HepG2 (cell line): ENCODE measurements at regions not wholly inside any gene's neighbourhood (a gene's known extent, or its start where the extent isn't known, plus 50 kb on each side); places are given as distances from the start of the nearest gene placed in this dataset.

Experiments
- ATAC-seq: fragments of 200-7000 bp; cut with Tn5 transposase; 3 replicates; pipeline ENCODE4 v1.9.1; 2020; ENCODE audit warnings: mild to moderate bottlenecking, moderate library complexity
- BruUV-seq: library from RNA; stranded (reverse); fragments of 400-500 nt; replicated peaks from 2 replicates; lab custom pipeline; 2021; lab: Mats Ljungman, UMichigan
- CTCF ChIA-PET: fragments of 300-600 bp; formaldehyde crosslinking; extraction: SDS; loops from one replicate; lab custom pipeline; 2021; ENCODE audit warnings: low total read pairs, inconsistent platforms, low intra/inter-chr PET ratio; lab: Yijun Ruan, JAX
- POLR2A ChIA-PET: fragments of 350-600 bp; sonication (Branson Sonifier 250); formaldehyde crosslinking; loops from one replicate; lab custom pipeline; 2020; ENCODE audit warnings: antibody characterized with exemption, inconsistent platforms; lab: Yijun Ruan, JAX
- DNase-seq: peaks from one replicate; pipeline ENCODE4 v3.0.0-alpha.2; 2015; ENCODE audit warnings: low spot score
- FAIRE-seq: peaks from 3 replicates; lab custom pipeline; 2011; peaks lifted over from hg19 to GRCh38; lab: Jason Lieb, UNC
- H2AFZ ChIP-seq: one replicate; pipeline ENCODE4 v1.6.1; 2011; ENCODE audit warnings: low read length, inconsistent platforms
- H3K27ac ChIP-seq: fragments of 300-600 bp; 3 replicates; pipeline ENCODE4 v1.8.0; 2011; ENCODE audit warnings: mixed run types, mild to moderate bottlenecking, mixed read lengths, low read length, inconsistent platforms; ENCODE audit not compliant: insufficient read depth; ENCODE audit errors: extremely low read length
- H3K27me3 ChIP-seq, 2 experiments: fragments of 200-600 bp in 1 of 2; 2 replicates in 1 of 2; 3 replicates in 1 of 2; pipeline versions ENCODE4 v1.6.0 to v1.8.0; 2011; ENCODE audit warnings: low read length in 2 of 2, mild to moderate bottlenecking in 2 of 2, moderate library complexity in 2 of 2, inconsistent platforms in 1 of 2; ENCODE audit not compliant: insufficient read depth in 2 of 2, control insufficient read depth in 1 of 2
- H3K36me3 ChIP-seq, 2 experiments: fragments of 200-600 bp in 1 of 2; replicated peaks in 1 of 2; 2 replicates in 1 of 2; 3 replicates in 1 of 2; pipeline versions ENCODE4 v1.5.1 to v1.8.0; 2011; ENCODE audit warnings: low read length in 2 of 2, inconsistent platforms in 1 of 2; ENCODE audit not compliant: insufficient read depth in 2 of 2, control insufficient read depth in 1 of 2
- H3K4me1 ChIP-seq: 2 replicates; pipeline ENCODE4 v1.5.1; 2012; ENCODE audit warnings: low read length, inconsistent platforms; ENCODE audit not compliant: insufficient read depth
- H3K4me2 ChIP-seq: 2 replicates; pipeline ENCODE4 v1.6.0; 2011; ENCODE audit warnings: low read depth, low read length, inconsistent platforms
- H3K4me3 ChIP-seq, 3 experiments: fragments of 200-600 bp in 1 of 3; sonication (generic), shearing (Covaris generic) in 1 of 3; replicated peaks in 1 of 3; 2 replicates each; pipeline ENCODE4 v1.5.1; 2011 to 2016; ENCODE audit warnings: low read length in 3 of 3, inconsistent platforms in 2 of 3, low read depth in 2 of 3, mild to moderate bottlenecking in 2 of 3, control low read depth in 1 of 3, mixed read lengths in 1 of 3; ENCODE audit not compliant: insufficient read depth in 1 of 3
- H3K79me2 ChIP-seq: one replicate; pipeline ENCODE4 v1.6.1; 2011; ENCODE audit warnings: low read length, inconsistent platforms; ENCODE audit not compliant: insufficient read depth
- H3K9ac ChIP-seq: 2 replicates; pipeline ENCODE4 v1.6.0; 2011; ENCODE audit warnings: mild to moderate bottlenecking, low read depth, low read length, inconsistent platforms; ENCODE audit not compliant: insufficient read depth
- H3K9me3 ChIP-seq: 2 replicates; pipeline ENCODE4 v1.5.1; 2012; ENCODE audit warnings: mild to moderate bottlenecking, low read length
- H4K20me1 ChIP-seq: 2 replicates; pipeline ENCODE4 v1.6.0; 2011; ENCODE audit warnings: inconsistent platforms, mild to moderate bottlenecking, low read length, moderate library complexity; ENCODE audit not compliant: insufficient read depth
- SETDB1 ChIP-seq: sonication (generic); formaldehyde crosslinking; IDR thresholded peaks from 2 replicates; pipeline ENCODE4 v1.5.1; 2020; ENCODE audit warnings: missing genetic modification reagents, mild to moderate bottlenecking, borderline replicate concordance
- ZFP37 ChIP-seq: sonication (generic); formaldehyde crosslinking; IDR thresholded peaks from 2 replicates; pipeline ENCODE4 v1.4.0; 2020; ENCODE audit warnings: missing genetic modification reagents, borderline replicate concordance
- ZNF337 ChIP-seq: sonication (generic); formaldehyde crosslinking; IDR thresholded peaks from 2 replicates; pipeline ENCODE4 v1.5.1; 2020; ENCODE audit warnings: missing genetic modification reagents, low read depth, mild to moderate bottlenecking, borderline replicate concordance
- WGBS: methylation state at CpG from one replicate; pipeline ENCODE4 v1.1.6; 2017; ENCODE audit warnings: low lambda C conversion rate; 5-methylcytosine and 5-hydroxymethylcytosine counted together
- in situ Hi-C: cut with HindIII; loops from 2 replicates; pipeline ENCODE4 v1.10.0; 2017; ENCODE audit warnings: low pct_unique_long_range_greater_than_20kb; ENCODE audit not compliant: extremely low pct_ligation_motif_present
- intact Hi-C: fragments of 100-400 bp; cut with micrococcal nuclease; formaldehyde crosslinking; loops from one replicate; pipeline ENCODE4 v1.10.0; 2022; ENCODE audit not compliant: unreplicated experiment
- TF ChIP-seq, protein P1 (sequence below): sonication (generic); formaldehyde crosslinking; IDR thresholded peaks from 2 replicates; pipeline ENCODE4 v1.5.1; 2020; ENCODE audit warnings: missing genetic modification reagents, mild to moderate bottlenecking, borderline replicate concordance
- TF ChIP-seq, protein P2 (sequence below): IDR thresholded peaks from 2 replicates; pipeline ENCODE4 v1.6.1; 2012; ENCODE audit warnings: low read length, improper control_type of control experiment
- TF ChIP-seq, protein P3 (sequence below): sonication (generic); formaldehyde crosslinking; conservative IDR thresholded peaks from 2 replicates; pipeline ENCODE4 v1.4.0; 2020; ENCODE audit warnings: mild to moderate bottlenecking, missing genetic modification reagents, moderate library complexity

DNA sequence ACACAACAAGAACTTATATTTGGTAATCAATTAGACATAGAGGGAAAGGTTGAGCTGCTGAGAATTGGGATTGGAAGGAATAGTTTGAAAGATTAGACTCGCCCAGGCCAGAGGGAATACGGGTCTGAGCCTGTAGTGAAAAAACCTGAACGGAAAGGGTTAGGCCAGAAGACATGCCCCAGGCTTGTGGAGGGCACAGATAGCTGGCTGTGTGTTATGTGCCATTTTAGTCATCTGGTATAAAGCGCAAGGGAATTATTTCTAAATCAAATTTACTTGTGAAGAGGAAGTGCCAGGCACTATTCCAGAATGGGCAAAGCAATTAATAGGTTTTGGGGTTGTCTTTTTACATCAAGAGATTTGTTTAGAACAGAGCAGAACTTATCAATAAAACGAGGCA is 187.5 kb upstream of the ANKRD50 start (continued):
- TF ChIP-seq, protein P1, sequence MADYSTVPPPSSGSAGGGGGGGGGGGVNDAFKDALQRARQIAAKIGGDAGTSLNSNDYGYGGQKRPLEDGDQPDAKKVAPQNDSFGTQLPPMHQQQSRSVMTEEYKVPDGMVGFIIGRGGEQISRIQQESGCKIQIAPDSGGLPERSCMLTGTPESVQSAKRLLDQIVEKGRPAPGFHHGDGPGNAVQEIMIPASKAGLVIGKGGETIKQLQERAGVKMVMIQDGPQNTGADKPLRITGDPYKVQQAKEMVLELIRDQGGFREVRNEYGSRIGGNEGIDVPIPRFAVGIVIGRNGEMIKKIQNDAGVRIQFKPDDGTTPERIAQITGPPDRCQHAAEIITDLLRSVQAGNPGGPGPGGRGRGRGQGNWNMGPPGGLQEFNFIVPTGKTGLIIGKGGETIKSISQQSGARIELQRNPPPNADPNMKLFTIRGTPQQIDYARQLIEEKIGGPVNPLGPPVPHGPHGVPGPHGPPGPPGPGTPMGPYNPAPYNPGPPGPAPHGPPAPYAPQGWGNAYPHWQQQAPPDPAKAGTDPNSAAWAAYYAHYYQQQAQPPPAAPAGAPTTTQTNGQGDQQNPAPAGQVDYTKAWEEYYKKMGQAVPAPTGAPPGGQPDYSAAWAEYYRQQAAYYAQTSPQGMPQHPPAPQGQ: no peak
- TF ChIP-seq, all 625 proteins: peak for 0

DNA sequence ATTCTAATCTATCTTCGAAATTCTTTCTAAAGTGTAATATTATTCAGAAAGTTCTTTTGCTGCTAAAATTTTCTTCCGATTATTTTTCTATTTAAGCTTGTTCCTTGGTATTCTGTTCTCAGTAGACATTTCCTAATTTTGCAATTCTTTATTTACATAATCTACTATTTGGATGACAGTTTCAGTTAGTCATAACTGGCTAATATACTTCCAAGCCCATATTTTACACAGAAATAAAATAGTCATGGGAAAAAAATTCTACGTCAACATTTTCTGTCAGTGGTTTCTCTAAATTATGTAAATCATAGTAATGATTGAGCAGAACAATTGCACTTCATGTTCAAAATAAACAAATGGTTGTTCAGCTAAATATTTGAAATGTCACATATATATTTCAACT is 178.0 kb upstream of the ANKRD50 start:
- Histone ChIP-seq H3K9ac (no peak overlapping the region), H3K27ac (no peak overlapping the region), H3K4me2 (no peak overlapping the region), H3K79me2 (no peaks in the 10 kb centered on the region), H3K9me3 (no peaks in the 10 kb centered on the region), H2AFZ (no peak overlapping the region), H3K4me1 (no peaks in the 10 kb centered on the region), H3K27me3 (no peaks in the 10 kb centered on the region), H3K36me3 (no peaks in the 10 kb centered on the region), H4K20me1 (no peaks in the 10 kb centered on the region), H3K4me3 (no peak overlapping the region)
- in situ Hi-C loops (no loop called here), intact Hi-C loops (no loop called here)
- POLR2A ChIA-PET: no interaction called here
- DNase-seq: no peak
- TF ChIP-seq, protein P2, sequence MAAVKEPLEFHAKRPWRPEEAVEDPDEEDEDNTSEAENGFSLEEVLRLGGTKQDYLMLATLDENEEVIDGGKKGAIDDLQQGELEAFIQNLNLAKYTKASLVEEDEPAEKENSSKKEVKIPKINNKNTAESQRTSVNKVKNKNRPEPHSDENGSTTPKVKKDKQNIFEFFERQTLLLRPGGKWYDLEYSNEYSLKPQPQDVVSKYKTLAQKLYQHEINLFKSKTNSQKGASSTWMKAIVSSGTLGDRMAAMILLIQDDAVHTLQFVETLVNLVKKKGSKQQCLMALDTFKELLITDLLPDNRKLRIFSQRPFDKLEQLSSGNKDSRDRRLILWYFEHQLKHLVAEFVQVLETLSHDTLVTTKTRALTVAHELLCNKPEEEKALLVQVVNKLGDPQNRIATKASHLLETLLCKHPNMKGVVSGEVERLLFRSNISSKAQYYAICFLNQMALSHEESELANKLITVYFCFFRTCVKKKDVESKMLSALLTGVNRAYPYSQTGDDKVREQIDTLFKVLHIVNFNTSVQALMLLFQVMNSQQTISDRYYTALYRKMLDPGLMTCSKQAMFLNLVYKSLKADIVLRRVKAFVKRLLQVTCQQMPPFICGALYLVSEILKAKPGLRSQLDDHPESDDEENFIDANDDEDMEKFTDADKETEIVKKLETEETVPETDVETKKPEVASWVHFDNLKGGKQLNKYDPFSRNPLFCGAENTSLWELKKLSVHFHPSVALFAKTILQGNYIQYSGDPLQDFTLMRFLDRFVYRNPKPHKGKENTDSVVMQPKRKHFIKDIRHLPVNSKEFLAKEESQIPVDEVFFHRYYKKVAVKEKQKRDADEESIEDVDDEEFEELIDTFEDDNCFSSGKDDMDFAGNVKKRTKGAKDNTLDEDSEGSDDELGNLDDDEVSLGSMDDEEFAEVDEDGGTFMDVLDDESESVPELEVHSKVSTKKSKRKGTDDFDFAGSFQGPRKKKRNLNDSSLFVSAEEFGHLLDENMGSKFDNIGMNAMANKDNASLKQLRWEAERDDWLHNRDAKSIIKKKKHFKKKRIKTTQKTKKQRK: no peak
- no peak for TF ChIP-seq ZFP37 (CRISPR knock-in tag)
- TF ChIP-seq SETDB1: no peak
- TF ChIP-seq, protein P3, sequence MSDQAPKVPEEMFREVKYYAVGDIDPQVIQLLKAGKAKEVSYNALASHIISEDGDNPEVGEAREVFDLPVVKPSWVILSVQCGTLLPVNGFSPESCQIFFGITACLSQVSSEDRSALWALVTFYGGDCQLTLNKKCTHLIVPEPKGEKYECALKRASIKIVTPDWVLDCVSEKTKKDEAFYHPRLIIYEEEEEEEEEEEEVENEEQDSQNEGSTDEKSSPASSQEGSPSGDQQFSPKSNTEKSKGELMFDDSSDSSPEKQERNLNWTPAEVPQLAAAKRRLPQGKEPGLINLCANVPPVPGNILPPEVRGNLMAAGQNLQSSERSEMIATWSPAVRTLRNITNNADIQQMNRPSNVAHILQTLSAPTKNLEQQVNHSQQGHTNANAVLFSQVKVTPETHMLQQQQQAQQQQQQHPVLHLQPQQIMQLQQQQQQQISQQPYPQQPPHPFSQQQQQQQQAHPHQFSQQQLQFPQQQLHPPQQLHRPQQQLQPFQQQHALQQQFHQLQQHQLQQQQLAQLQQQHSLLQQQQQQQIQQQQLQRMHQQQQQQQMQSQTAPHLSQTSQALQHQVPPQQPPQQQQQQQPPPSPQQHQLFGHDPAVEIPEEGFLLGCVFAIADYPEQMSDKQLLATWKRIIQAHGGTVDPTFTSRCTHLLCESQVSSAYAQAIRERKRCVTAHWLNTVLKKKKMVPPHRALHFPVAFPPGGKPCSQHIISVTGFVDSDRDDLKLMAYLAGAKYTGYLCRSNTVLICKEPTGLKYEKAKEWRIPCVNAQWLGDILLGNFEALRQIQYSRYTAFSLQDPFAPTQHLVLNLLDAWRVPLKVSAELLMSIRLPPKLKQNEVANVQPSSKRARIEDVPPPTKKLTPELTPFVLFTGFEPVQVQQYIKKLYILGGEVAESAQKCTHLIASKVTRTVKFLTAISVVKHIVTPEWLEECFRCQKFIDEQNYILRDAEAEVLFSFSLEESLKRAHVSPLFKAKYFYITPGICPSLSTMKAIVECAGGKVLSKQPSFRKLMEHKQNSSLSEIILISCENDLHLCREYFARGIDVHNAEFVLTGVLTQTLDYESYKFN (CRISPR knock-in tag): no peak
- no peak for TF ChIP-seq ZNF337 (CRISPR knock-in tag)
- CTCF ChIA-PET: no interaction called here
- no peak for FAIRE-seq
- ATAC-seq: no peak
- WGBS: under 1% methylated on average over 3 of the region's 3 CpGs
- BruUV-seq: no TSS peak
